Testis (tissue), 2 donors: ENCODE measurements at regions not wholly inside any gene's neighbourhood (a gene's known extent, or its start where the extent isn't known, plus 50 kb on each side); places are given as distances from the start of the nearest gene placed in this dataset.
"Not testable (repeated sequence)": the region's sequence is repeated elsewhere in the genome, so short reads cannot be mapped to it uniquely, and the experiment has no call there.

Experiments
- DNase-seq: peaks from one replicate; pipeline ENCODE4 v3.0.0-alpha.2; 2019
- H3K27ac ChIP-seq, 2 donors: fragments of 200-600 bp; sonication (generic); one replicate each; pipeline ENCODE4 v1.5.1; 2019
- H3K27me3 ChIP-seq: fragments of 200-600 bp; sonication (generic); one replicate; pipeline ENCODE4 v1.5.1; 2019
- H3K36me3 ChIP-seq: fragments of 200-600 bp; sonication (generic); one replicate; pipeline ENCODE4 v1.5.1; 2017; ENCODE audit warnings: low read depth; ENCODE audit errors: missing control alignments
- H3K4me1 ChIP-seq: fragments of 200-600 bp; sonication (generic); one replicate; pipeline ENCODE4 v1.5.1; 2019
- H3K4me3 ChIP-seq, 2 donors: fragments of 200-600 bp; sonication (generic); one replicate each; pipeline ENCODE4 v1.5.1; 2017 to 2019
- H3K9me3 ChIP-seq: fragments of 200-600 bp; sonication (generic); one replicate; pipeline ENCODE4 v1.5.1; 2017
- POLR2A ChIP-seq: fragments of 450-650 bp; IDR thresholded peaks from one replicate; pipeline ENCODE4 v1.6.1; 2017; ENCODE audit warnings: antibody characterized with exemption, mild to moderate bottlenecking, moderate library complexity
- WGBS, 2 donors: methylation state at CpG; one replicate each; pipeline ENCODE4 v1.1.5; 2018; 5-methylcytosine and 5-hydroxymethylcytosine counted together
- intact Hi-C: fragments of 100-400 bp; cut with DNase I; formaldehyde crosslinking; loops from one replicate; pipeline ENCODE4 v1.15.1; 2023; ENCODE audit warnings: low total_unique reads
- TF ChIP-seq, protein P1 (sequence below), 3 experiments: fragments of 450-650 bp in 2 of 3; fragments of 200-600 bp in 1 of 3; sonication (generic) in 1 of 3; IDR thresholded peaks; one replicate each; pipeline ENCODE4 v1.5.1; 2016 to 2019; ENCODE audit warnings: antibody characterized with exemption in 3 of 3, mild to moderate bottlenecking in 2 of 3, moderate library complexity in 1 of 3

GRCh38 chr7:35975851-35976454 lies 175.1 kb downstream of the SEPTIN7 start:
- Histone ChIP-seq H3K27me3 (no peaks in the 10 kb centered on the region), H3K4me3 (no peak overlapping the region), H3K27ac (no peak overlapping the region), H3K9me3 (no peaks in the 10 kb centered on the region), H3K36me3 (no peaks in the 10 kb centered on the region), H3K4me1 (no peaks in the 10 kb centered on the region)
- DNase-seq: peak; percentile 69
- intact Hi-C loops: loop anchor here (10.0 kb wide), 1 partner anchor 61 kb away; no protein-coding TSS in a partner anchor
- TF ChIP-seq POLR2A: no peak
- TF ChIP-seq, protein P1, sequence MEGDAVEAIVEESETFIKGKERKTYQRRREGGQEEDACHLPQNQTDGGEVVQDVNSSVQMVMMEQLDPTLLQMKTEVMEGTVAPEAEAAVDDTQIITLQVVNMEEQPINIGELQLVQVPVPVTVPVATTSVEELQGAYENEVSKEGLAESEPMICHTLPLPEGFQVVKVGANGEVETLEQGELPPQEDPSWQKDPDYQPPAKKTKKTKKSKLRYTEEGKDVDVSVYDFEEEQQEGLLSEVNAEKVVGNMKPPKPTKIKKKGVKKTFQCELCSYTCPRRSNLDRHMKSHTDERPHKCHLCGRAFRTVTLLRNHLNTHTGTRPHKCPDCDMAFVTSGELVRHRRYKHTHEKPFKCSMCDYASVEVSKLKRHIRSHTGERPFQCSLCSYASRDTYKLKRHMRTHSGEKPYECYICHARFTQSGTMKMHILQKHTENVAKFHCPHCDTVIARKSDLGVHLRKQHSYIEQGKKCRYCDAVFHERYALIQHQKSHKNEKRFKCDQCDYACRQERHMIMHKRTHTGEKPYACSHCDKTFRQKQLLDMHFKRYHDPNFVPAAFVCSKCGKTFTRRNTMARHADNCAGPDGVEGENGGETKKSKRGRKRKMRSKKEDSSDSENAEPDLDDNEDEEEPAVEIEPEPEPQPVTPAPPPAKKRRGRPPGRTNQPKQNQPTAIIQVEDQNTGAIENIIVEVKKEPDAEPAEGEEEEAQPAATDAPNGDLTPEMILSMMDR (IDR thresholded peaks at IDR 0.05): peak; percentile 34 to 85 (median 76)
- 25 to 31% methylated on average over 1 of the region's 1 CpG for WGBS, 2 donors

- intact Hi-C loops: loop anchor here (10.0 kb wide), 1 partner anchor 64 kb away; no protein-coding TSS in a partner anchor
- H3K27me3 ChIP-seq, H3K4me3 ChIP-seq, H3K27ac ChIP-seq, H3K9me3 ChIP-seq, H3K36me3 ChIP-seq, DNase-seq, H3K4me1 ChIP-seq: not testable (repeated sequence)
- 72 to 74% methylated on average over 8 of the region's 8 CpGs for WGBS, 2 donors
These were observed 174.0 kb upstream of the EEPD1 start for GRCh38 chr7:35978816-35979640.

GRCh38 chr7:35982600-35982999 lies 170.5 kb upstream of the EEPD1 start:
- DNase-seq: no peak
- TF ChIP-seq POLR2A: no peak
- TF ChIP-seq, protein P1 (IDR thresholded peaks at IDR 0.05): no peak
- Histone ChIP-seq H3K4me3 (no peak overlapping the region), H3K4me1 (no peaks in the 10 kb centered on the region), H3K27me3 (no peaks in the 10 kb centered on the region), H3K9me3 (no peaks in the 10 kb centered on the region), H3K27ac (no peak overlapping the region), H3K36me3 (no peaks in the 10 kb centered on the region)
- intact Hi-C loops: loop anchor here (2.0 to 5.0 kb wide), 3 partner anchors 246 to 335 kb away; no protein-coding TSS in a partner anchor
- WGBS, 2 donors: 74 to 80% methylated on average over 23 to 27 of the region's 27 CpGs

DNA sequence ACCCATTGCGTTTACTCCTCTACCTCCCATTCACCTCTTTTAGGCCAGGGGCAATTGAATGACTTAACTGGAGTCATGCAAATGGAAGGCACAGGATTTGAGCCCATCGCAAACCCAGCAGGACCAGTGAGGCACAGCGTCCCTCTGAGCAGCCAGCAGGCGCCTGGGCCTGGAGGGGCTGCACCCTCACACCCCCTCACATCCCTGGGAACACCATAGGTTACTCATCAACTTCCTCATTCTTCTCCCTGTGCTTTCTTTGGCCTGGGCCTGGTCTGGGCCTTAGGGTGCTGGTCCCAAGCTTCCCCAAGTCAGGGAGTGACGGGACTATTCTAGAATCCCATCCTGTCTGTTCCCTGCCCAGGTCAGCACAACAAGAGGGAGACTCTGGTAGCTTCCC lies 169.4 kb upstream of the EEPD1 start:
- 85 to 89% methylated on average over 5 of the region's 5 CpGs for WGBS, 2 donors
- H3K9me3 ChIP-seq: no peaks in the 10 kb centered on the region
- TF ChIP-seq, protein P1 (IDR thresholded peaks at IDR 0.05): no peak
- TF ChIP-seq POLR2A: no peak
- intact Hi-C loops: loop anchor here (2.0 to 5.0 kb wide), 3 partner anchors 245 to 334 kb away; no protein-coding TSS in a partner anchor
- DNase-seq: no peak
- H3K36me3 ChIP-seq: no peaks in the 10 kb centered on the region
- no peaks in the 10 kb centered on the region for H3K4me1 ChIP-seq
- no peak overlapping the region for H3K4me3 ChIP-seq
- H3K27ac ChIP-seq: no peak overlapping the region
- H3K27me3 ChIP-seq: no peaks in the 10 kb centered on the region

- Histone ChIP-seq H3K4me1 (no peaks in the 10 kb centered on the region), H3K4me3 (no peak overlapping the region), H3K9me3 (no peaks in the 10 kb centered on the region), H3K27ac (no peak overlapping the region), H3K27me3 (no peaks in the 10 kb centered on the region), H3K36me3 (no peaks in the 10 kb centered on the region)
- intact Hi-C loops: no loop called here
- TF ChIP-seq, protein P1 (IDR thresholded peaks at IDR 0.05): peak; percentile 80 to 91 (median 83)
- TF ChIP-seq POLR2A: no peak
- peak; percentile 87 for DNase-seq
- WGBS, 2 donors: 32 to 43% methylated on average over 7 of the region's 7 CpGs
These were observed 167.8 kb upstream of the EEPD1 start for GRCh38 chr7:35985126-35985754.
